ENCODE measurements at regions not wholly inside any gene's neighbourhood (a gene's known extent, or its start where the extent isn't known, plus 50 kb on each side); places are given as distances from the start of the nearest gene placed in this dataset.

- no peak overlapping the region for H3K4me3 ChIP-seq (replicated peaks in 1 of 3; ENCODE audit: insufficient read depth in 1 of 3, low read depth in 2 of 3, low read length in 3 of 3)
- H3K27ac ChIP-seq (ENCODE audit: extremely low read length, insufficient read depth, low read length): no peak overlapping the region
- ChIA-PET POLR2A (no interaction called here), CTCF (ENCODE audit: low intra/inter-chr PET ratio, low total read pairs) (no interaction called here)
- no peaks in the 10 kb centered on the region for H3K9me3 ChIP-seq (ENCODE audit: low read length)
- H3K27me3 ChIP-seq (ENCODE audit: control insufficient read depth in 1 of 2, insufficient read depth in 2 of 2, low read length in 2 of 2): no peaks in the 10 kb centered on the region
- in situ Hi-C loops (cut with HindIII; ENCODE audit: extremely low pct_ligation_motif_present, low pct_unique_long_range_greater_than_20kb) (no loop called here), intact Hi-C loops (cut with micrococcal nuclease; ENCODE audit: unreplicated experiment) (no loop called here)
- H3K36me3 ChIP-seq (replicated peaks in 1 of 2; ENCODE audit: control insufficient read depth in 1 of 2, insufficient read depth in 2 of 2, low read length in 2 of 2): no peaks in the 10 kb centered on the region
- TF ChIP-seq ZNF407 (CRISPR knock-in tag; IDR thresholded peaks at IDR 0.05; ENCODE audit: not compliant biosample characterization) (no peak), KDM6A (CRISPR knock-in tag; IDR thresholded peaks at IDR 0.05; ENCODE audit: low read depth) (no peak), ZBTB39 (CRISPR knock-in tag; IDR thresholded peaks at IDR 0.05) (no peak), CENPT (CRISPR knock-in tag; IDR thresholded peaks at IDR 0.05; ENCODE audit: low read depth) (no peak), ZNF138 (CRISPR knock-in tag; IDR thresholded peaks at IDR 0.05; ENCODE audit: low read depth) (no peak), ARID3A (IDR thresholded peaks at IDR 0.05; ENCODE audit: low read depth, low read length) (no peak), XBP1 (CRISPR knock-in tag; IDR thresholded peaks at IDR 0.05) (no peak), RXRA (CRISPR knock-in tag; IDR thresholded peaks at IDR 0.05) (no peak), HCFC1 (IDR thresholded peaks at IDR 0.05; ENCODE audit: low read depth, low read length) (no peak), CCDC6 (CRISPR knock-in tag; IDR thresholded peaks at IDR 0.05) (no peak), ZNF776 (CRISPR knock-in tag; IDR thresholded peaks at IDR 0.05) (no peak), NCOR1 (IDR thresholded peaks at IDR 0.05; ENCODE audit: borderline replicate concordance, low read length) (no peak), PITX1 (CRISPR knock-in tag; IDR thresholded peaks at IDR 0.05) (no peak)
- H4K20me1 ChIP-seq (ENCODE audit: insufficient read depth, low read length): no peaks in the 10 kb centered on the region
- no peak overlapping the region for H2AFZ ChIP-seq (ENCODE audit: low read length)
- 0% methylated on average over 2 of the region's 2 CpGs for WGBS (ENCODE audit: low lambda C conversion rate)
- DNase-seq (ENCODE audit: low spot score): no peak
- no peak for ATAC-seq
- no peak overlapping the region for H3K4me2 ChIP-seq (ENCODE audit: low read depth, low read length)
- no peaks in the 10 kb centered on the region for H3K79me2 ChIP-seq (ENCODE audit: insufficient read depth, low read length)
- no peak overlapping the region for H3K9ac ChIP-seq (ENCODE audit: insufficient read depth, low read depth, low read length)
- no TSS peak for BruUV-seq (replicated peaks)
- no peak for FAIRE-seq
- H3K4me1 ChIP-seq (ENCODE audit: insufficient read depth, low read length): no peaks in the 10 kb centered on the region
These were observed 112.7 kb upstream of the DUSP21 start for GRCh38 chrX:44731160-44731559.

Data from HepG2 (cell line).